ENCODE measurements at regions not wholly inside any gene's neighbourhood (a gene's known extent, or its start where the extent isn't known, plus 50 kb on each side); places are given as distances from the start of the nearest gene placed in this dataset.

DNA sequence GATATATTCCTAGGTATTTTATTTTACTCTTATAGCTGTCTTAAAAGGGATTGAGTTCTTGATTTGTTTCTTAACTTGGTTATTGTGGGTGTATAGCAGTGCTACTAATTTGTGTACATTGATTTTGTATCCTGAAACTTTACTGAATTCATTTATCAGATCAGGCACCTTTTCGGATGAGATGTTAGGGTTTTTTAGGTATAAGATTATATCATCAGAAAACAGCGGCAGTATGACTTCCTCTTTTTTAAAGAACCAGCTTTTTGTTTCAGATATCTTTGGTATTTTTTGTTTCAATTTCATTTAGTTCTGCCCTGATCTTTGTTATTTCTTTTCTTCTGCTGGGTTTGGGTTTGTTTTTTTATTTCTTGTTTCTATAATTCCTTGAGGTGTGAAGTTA is 382.4 kb upstream of the ADGRB3 start:
- TF ChIP-seq, protein P1, sequence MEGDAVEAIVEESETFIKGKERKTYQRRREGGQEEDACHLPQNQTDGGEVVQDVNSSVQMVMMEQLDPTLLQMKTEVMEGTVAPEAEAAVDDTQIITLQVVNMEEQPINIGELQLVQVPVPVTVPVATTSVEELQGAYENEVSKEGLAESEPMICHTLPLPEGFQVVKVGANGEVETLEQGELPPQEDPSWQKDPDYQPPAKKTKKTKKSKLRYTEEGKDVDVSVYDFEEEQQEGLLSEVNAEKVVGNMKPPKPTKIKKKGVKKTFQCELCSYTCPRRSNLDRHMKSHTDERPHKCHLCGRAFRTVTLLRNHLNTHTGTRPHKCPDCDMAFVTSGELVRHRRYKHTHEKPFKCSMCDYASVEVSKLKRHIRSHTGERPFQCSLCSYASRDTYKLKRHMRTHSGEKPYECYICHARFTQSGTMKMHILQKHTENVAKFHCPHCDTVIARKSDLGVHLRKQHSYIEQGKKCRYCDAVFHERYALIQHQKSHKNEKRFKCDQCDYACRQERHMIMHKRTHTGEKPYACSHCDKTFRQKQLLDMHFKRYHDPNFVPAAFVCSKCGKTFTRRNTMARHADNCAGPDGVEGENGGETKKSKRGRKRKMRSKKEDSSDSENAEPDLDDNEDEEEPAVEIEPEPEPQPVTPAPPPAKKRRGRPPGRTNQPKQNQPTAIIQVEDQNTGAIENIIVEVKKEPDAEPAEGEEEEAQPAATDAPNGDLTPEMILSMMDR (IDR thresholded peaks at IDR 0.05; ENCODE audit: insufficient read depth, low read depth, low read length, missing control alignments) = no peak

DNA sequence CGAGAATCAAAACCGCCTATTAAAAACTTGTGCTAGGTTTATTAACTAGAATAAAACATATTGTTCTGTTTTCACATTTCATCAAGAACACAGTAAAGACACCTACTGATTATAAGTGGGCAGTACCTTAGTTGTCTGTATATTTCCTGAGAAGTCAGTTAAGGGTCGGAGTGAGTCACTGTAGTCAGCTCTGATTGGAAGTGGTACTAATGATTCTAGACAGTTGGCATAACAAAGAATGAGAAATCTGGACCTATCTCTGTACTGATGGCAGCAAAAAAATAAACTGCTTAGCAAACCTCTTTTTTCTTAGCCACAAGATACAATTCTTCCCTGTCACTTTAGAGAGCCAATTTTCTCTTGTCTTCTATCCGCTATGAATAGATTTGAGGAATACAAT is 387.3 kb upstream of the ADGRB3 start:
- H3K4me3 ChIP-seq (ENCODE audit: low read length) = no peak overlapping the region
- TF ChIP-seq, protein P1 (IDR thresholded peaks at IDR 0.05; ENCODE audit: insufficient read depth, low read depth, low read length, missing control alignments) = no peak
- no peak for DNase-seq (ENCODE audit: low read depth)

More for the DNA sequence above, 382.4 kb upstream of the ADGRB3 start:
- DNase-seq (ENCODE audit: low read depth) = no peak
- H3K4me3 ChIP-seq (ENCODE audit: low read length) = no peak overlapping the region

DNA sequence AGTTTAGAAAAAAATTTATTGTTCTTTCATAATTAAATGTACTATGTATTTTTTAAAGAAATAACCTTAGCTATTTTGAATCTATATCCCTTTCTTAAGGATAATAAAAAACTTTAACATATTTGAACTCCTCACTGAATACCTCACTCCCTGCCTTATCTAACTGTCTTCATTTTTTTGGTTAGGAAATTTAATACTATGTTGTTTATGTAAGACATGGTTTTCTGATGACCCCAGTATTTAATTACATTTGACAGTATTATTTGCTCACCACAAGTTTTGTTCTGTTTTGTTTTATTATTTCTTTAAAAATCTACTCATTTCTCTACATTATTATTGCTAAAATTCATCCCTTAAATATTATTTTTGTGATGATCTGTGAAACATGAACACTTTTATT is 394.4 kb upstream of the ADGRB3 start:
- TF ChIP-seq, protein P1 (IDR thresholded peaks at IDR 0.05; ENCODE audit: insufficient read depth, low read depth, low read length, missing control alignments) = no peak
- H3K4me3 ChIP-seq (ENCODE audit: low read length) = no peak overlapping the region

GRCh38 chr6:68239034-68239433 is 396.0 kb upstream of the ADGRB3 start:
- DNase-seq (ENCODE audit: low read depth) = no peak
- TF ChIP-seq, protein P1 (IDR thresholded peaks at IDR 0.05; ENCODE audit: insufficient read depth, low read depth, low read length, missing control alignments) = no peak
- H3K4me3 ChIP-seq (ENCODE audit: low read length) = no peak overlapping the region

More for the DNA sequence above, 394.4 kb upstream of the ADGRB3 start:
- no peak for DNase-seq (ENCODE audit: low read depth)

- TF ChIP-seq, protein P1 (IDR thresholded peaks at IDR 0.05; ENCODE audit: insufficient read depth, low read depth, low read length, missing control alignments) = no peak
- no peak overlapping the region for H3K4me3 ChIP-seq (ENCODE audit: low read length)
- DNase-seq (ENCODE audit: low read depth) = peak; percentile 77
Measured at GRCh38 chr6:68238097-68238601, 396.9 kb upstream of the ADGRB3 start.

GRCh38 chr6:68237205-68237604 is 397.9 kb upstream of the ADGRB3 start:
- no peak overlapping the region for H3K4me3 ChIP-seq (ENCODE audit: low read length)
- no peak for DNase-seq (ENCODE audit: low read depth)
- TF ChIP-seq, protein P1 (IDR thresholded peaks at IDR 0.05; ENCODE audit: insufficient read depth, low read depth, low read length, missing control alignments) = no peak

DNA sequence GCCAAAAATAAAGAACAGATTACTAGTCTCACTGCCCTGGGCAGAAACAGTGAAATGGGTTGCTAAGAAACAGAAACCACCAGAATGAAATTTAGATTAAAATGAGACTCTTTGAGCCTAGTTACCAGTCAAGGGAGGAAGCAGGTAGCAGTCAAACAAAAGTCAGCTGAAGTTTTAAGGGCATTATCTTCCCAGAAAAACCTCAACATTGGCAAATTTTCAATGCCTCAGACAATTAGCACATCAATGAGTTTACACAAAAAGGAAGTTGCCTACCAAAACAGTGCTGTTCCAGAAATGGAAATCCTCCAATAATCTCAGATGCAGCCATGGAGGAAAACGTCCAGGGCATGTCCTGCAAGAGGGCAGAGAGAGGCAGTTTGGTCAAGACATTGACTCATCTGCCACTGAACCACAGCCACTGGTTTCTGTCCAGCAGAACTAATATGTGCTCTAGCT is 399.7 kb upstream of the ADGRB3 start:
- TF ChIP-seq, protein P1 (IDR thresholded peaks at IDR 0.05; ENCODE audit: insufficient read depth, low read depth, low read length, missing control alignments) = no peak
- no peak overlapping the region for H3K4me3 ChIP-seq (ENCODE audit: low read length)
- no peak for DNase-seq (ENCODE audit: low read depth)
